IPS-11a (cell line): ENCODE measurements at regions not wholly inside any gene's neighbourhood (a gene's known extent, or its start where the extent isn't known, plus 50 kb on each side); places are given as distances from the start of the nearest gene placed in this dataset.

Experiments
- H3K4me3 ChIP-seq: one replicate; pipeline ENCODE4 v1.5.1; 2013; ENCODE audit warnings: low read depth, low read length, control low read depth

GRCh38 chr18:78378983-78379382 lies 600.6 kb upstream of the SALL3 start:
- no peak overlapping the region for H3K4me3 ChIP-seq

GRCh38 chr18:78390348-78390951 lies 589.2 kb upstream of the SALL3 start:
- no peak overlapping the region for H3K4me3 ChIP-seq

DNA sequence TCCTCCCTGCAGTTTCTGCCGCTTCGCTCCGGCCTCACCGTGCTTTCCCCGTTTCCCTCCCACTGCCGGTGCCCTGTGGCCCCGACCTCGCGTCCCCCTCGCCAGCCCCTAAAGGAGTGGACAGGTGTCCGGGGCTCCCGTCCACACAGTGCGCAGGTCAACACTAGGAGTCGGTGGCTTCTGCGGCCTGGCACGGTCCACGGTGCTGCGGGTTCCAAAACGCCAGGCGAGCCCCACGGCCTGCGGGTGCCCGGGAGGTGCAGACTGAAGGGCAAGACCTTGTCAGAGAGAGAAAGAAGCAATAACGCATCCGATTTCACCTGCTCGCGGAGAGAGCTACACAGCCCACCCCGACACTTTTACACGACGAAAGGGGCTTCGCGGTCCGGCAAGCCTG lies 588.7 kb upstream of the SALL3 start:
- H3K4me3 ChIP-seq = no peak overlapping the region

- H3K4me3 ChIP-seq = no peak overlapping the region
Measured at GRCh38 chr18:78393086-78393862, 586.3 kb upstream of the SALL3 start.

- H3K4me3 ChIP-seq = no peak overlapping the region
Measured at GRCh38 chr18:78396077-78396476, 583.5 kb upstream of the SALL3 start.

DNA sequence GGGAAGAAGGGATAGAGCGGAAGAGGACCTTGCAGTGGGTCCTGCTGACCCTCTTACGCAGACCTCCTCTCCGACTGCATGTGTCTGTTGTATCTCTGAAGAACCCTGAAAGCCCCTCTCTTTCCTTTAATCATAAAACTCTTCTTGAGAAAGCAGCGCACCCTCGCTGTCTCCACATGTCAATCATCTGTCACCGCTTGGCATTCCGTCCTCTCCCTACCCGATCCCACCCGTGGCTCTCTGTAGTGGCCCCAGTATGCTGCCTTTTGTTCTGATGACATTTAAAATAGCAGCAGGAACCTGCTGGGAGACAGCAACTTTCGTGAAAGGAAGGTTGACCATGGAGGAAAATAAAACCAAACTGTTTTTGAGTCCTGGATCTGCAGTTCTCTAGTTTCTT lies 582.9 kb upstream of the SALL3 start:
- no peak overlapping the region for H3K4me3 ChIP-seq

DNA sequence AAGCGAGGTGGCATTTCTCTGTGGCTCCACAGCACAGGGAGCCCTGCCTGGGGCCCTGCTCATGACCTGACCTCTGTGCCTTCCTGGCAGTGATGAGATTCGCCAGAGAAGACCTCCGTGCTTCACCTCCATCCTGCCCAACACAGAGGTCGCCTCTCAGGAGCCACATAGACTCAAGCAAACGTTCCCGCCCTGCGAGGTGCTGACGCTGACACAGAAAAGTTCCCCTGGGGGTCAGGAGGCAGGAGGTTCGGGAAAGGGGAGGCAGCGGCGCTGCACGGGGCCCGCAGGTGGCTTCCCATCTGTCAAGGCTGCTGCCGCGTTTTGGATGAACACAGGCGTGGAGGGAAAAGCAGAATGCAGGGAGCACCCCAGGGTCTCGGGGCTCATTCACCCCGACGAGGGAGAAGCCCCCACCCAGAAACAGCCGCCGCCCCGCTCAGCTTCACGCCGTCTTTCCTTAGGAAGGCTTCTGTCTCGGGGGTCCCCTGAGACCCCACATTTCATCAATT lies 579.6 kb upstream of the SALL3 start:
- H3K4me3 ChIP-seq = no peak overlapping the region

DNA sequence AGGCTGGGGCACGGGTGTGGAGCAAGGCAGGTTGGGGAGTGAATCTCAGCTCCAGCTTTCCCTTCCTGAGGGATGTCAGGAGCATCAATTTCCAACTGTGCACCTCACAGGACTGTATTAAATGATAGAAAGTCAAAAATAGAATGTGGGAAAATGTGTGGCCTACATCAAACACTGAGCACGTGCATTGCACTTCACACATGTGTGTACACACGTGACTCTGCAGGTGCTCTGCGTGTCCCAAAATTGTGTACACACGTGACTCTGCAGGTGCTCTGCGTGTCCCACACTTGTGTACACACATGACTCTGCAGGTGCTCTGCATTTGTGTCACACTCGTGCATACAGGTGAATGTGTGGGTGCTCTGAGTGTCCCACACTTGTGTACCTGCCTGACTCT lies 577.2 kb upstream of the SALL3 start:
- H3K4me3 ChIP-seq = no peak overlapping the region

DNA sequence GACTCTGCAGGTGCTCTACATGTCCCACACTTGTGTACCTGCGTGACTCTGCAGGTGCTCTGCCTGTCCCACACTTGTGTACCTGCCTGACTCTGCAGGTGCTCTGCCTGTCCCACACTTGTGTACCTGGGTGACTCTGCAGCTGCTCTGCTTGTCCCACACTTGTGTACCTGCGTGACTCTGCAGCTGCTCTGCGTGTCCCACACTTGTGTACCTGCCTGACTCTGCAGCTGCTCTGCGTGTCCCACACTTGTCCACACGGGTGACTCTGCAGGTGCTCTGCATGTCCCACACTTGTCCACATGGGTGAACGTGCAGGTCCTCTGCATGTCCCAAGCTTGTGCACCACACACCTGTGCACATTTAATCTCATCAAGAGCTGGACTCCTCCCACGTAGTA lies 576.7 kb upstream of the SALL3 start:
- H3K4me3 ChIP-seq = no peak overlapping the region

- no peak overlapping the region for H3K4me3 ChIP-seq
Measured at GRCh38 chr18:78403371-78403770, 576.2 kb upstream of the SALL3 start.

DNA sequence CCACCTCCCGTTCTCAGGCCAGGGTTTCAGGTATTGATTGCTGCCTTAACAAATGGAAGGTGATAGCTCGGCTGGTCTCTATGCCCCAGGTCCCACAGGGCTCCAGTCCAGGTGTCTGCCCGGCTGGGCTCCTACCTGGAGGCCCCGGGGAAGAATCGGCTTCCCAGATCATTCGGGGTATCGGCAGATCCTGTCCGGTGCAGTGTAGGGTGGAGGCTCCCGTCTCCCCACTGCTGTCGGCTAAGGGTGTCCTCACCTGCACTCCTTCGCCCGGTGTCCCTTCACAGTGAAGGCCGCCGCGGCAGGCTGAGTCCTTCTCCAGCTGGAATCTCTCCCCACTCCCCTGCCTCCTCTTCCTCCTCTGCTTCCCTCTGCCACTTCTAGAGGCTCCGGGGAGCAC lies 573.9 kb upstream of the SALL3 start:
- H3K4me3 ChIP-seq = no peak overlapping the region

GRCh38 chr18:78406743-78407465 lies 572.7 kb upstream of the SALL3 start:
- no peak overlapping the region for H3K4me3 ChIP-seq

DNA sequence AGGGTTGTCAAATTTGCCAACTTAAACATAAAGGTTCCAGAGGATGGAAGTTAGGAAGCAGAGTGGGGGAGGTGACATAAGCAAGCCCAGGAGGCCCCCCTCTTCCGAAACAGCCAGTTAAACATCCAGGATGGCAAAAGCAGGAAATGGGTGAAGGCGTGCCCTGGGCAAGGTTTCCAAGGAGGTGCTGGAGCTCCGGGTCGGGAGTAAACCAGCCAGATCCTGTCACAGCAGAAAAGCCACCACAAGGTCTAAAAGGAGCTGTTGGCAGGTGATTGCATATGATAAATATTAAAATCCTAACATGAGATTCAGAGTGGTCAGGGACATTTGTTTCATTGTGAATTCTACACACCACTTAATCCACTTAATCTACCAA lies 572.2 kb upstream of the SALL3 start:
- H3K4me3 ChIP-seq = no peak overlapping the region

DNA sequence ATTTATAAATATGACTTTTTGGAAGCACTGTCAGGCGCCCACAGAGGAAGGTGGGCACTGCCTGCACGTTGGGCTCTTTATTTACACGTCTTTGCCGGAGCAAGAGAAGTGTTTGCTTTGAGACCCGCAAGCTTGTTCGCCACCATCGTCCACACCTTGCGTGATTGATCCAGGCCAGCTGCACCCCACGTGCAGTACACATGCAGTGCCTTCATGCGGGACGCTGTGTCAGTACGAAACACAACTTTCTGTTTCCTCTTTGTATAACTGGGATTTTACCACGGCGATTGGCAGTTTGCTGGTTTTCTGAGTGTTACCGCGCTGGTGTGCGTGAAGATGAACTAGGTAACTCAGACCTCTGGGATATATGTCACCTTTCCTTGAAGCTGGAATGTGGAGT lies 571.0 kb upstream of the SALL3 start:
- no peak overlapping the region for H3K4me3 ChIP-seq

DNA sequence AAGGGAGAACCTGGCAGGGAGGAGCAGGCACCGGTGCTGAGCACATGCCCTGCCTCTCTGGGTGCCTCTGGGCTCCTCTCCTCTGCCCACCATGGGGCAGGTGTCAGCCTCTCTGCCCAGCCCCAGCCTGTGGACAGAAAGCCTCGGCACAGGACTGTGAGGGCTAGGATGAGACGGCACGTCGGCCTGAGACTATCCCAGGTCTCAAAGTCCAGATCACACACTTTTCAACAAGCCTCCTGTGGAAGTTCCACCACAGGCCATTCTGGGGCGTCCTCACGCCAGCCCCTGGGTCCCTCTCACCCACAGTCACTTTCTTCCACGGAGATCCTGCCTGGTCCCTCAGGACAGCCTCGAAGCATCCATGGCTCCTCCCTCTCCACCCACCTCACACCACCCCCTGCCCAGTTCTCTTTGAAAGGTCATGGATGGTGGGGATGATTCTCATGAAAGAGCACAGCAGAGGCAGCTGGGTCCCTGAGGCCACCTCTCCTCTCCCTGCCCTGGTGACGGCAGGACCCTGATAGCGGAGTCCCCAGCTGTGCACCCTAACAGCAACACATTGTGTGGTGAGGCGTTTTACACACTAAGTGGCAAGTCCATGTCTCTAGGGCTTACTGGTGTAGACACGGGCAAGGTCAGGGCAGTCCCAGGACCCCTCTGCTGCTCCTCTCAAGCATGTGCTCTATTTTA lies 569.4 kb upstream of the SALL3 start:
- H3K4me3 ChIP-seq = no peak overlapping the region

GRCh38 chr18:78411539-78411938 lies 568.1 kb upstream of the SALL3 start:
- H3K4me3 ChIP-seq = no peak overlapping the region

DNA sequence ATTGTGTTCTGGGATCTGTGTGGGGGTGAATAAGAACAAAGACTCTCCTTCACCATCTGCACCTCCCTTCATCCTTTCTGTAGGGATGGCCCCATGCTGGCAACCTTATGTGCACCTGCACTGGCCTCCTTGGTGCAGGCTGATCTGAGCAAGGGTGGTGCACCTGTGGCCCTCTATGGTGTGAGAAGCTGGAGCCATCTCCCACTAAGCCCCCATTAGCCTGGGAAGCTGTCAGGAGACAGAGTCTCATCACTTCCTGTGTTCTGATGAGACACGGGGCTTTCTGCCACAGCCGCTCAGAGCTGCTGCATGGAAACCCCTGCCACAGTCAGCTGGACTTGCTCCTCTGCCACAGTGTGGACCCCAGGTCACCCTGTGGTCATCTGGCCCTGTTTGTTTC lies 565.3 kb upstream of the SALL3 start:
- H3K4me3 ChIP-seq = no peak overlapping the region

DNA sequence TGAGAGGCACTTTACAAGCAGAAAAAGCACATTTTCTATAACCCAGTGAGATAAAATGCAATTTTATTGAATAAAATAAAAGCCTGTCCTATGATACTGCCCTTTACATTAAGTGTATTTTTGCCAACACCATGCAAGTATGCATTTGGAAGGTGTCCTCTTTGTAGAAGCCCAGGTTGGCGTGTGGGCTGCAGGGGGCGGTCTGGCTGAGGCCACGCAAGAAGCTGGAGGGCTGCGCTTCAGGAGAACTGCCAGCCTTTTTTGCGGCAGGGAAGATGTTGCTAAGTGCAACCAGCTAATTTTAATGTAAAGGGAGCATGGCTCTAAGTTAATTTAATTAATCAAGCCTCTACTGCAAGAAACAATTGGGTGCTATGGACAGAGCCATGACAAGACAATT lies 562.8 kb upstream of the SALL3 start:
- no peak overlapping the region for H3K4me3 ChIP-seq

- no peak overlapping the region for H3K4me3 ChIP-seq
Measured at GRCh38 chr18:78418379-78418778, 561.2 kb upstream of the SALL3 start.

GRCh38 chr18:78419171-78419570 lies 560.4 kb upstream of the SALL3 start:
- no peak overlapping the region for H3K4me3 ChIP-seq

DNA sequence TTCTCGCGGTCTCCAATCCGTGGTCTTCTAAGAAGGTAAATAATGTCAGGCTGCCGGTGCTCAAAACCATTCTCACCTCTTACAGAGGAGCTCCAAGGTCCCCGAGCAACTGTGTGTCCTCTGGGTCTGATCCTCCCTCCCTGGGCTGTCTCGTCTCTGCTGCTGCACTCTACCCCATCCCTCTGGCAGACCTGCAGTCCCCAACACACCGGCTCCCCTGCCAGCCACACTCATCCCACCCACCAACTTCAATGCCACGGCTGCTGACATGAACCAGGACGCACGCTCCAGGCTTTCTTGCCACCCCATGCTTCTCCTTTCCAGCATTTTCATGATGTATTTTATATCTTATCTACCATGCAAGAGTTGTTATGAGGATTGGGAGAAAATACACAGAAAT lies 559.5 kb upstream of the SALL3 start:
- H3K4me3 ChIP-seq = no peak overlapping the region
